HCT116 (cell line): ENCODE measurements at regions not wholly inside any gene's neighbourhood (a gene's known extent, or its start where the extent isn't known, plus 50 kb on each side); places are given as distances from the start of the nearest gene placed in this dataset.

ENCODE experiments used
- ATAC-seq: fragments of 200-7000 bp; cut with Tn5 transposase; 2 replicates; pipeline ENCODE4 v1.9.1; 2020; ENCODE audit warnings: mild to moderate bottlenecking, moderate library complexity
- BruUV-seq: library from RNA; stranded (reverse); fragments of 400-500 nt; replicated peaks from 2 replicates; lab custom pipeline; 2021; lab: Mats Ljungman, UMichigan
- CTCF ChIA-PET: fragments of 300-600 bp; sonication (Branson Sonifier 250); formaldehyde crosslinking; loops from one replicate; lab custom pipeline; 2021; ENCODE audit warnings: antibody characterized with exemption; lab: Charles Lee
- POLR2A ChIA-PET: fragments of 300-600, 350-600 bp; sonication (Branson Sonifier 250); formaldehyde crosslinking; loops from one replicate; lab custom pipeline; 2021; ENCODE audit warnings: antibody characterized with exemption; lab: Charles Lee
- RAD21 ChIA-PET, 2 experiments: fragments of 300-600 bp; sonication (Branson Sonifier 250); formaldehyde crosslinking; loops; one replicate each; lab custom pipeline; 2023; ENCODE audit warnings: low total read pairs in 2 of 2; ENCODE audit not compliant: uncharacterized antibody in 2 of 2, unreplicated experiment in 2 of 2, low non-redundant PET in 1 of 2; lab: Charles Lee
- DNase-seq: peaks from one replicate; pipeline ENCODE4 v3.0.0-alpha.2; 2010; ENCODE audit warnings: low read depth, low spot score
- H2AFZ ChIP-seq: fragments of 200-600 bp; shearing (Covaris generic), sonication (generic); 2 replicates; pipeline ENCODE4 v1.6.1; 2017; ENCODE audit warnings: low read depth, mixed run types, mixed read lengths, antibody characterized with exemption, low read length; ENCODE audit not compliant: poor library complexity, severe bottlenecking
- H3K27ac ChIP-seq: 2 replicates; pipeline ENCODE4 v1.5.1; 2012; ENCODE audit warnings: low read depth, low read length
- H3K27me3 ChIP-seq: fragments of 200-600 bp; sonication (generic); 2 replicates; pipeline ENCODE4 v1.6.1; 2016; ENCODE audit warnings: mixed run types, low read length, mixed read lengths; ENCODE audit not compliant: insufficient read depth
- H3K36me3 ChIP-seq, 2 experiments: fragments of 200-500 bp in 1 of 2; fragments of 200-600 bp in 1 of 2; sonication (Bioruptor generic) in 1 of 2; sonication (generic) in 1 of 2; 2 replicates each; pipeline versions ENCODE4 v1.5.1 to v1.6.1; 2014 to 2016; ENCODE audit warnings: low read length in 2 of 2, inconsistent platforms in 1 of 2, mixed read lengths in 1 of 2, mixed run types in 1 of 2; ENCODE audit not compliant: insufficient read depth in 2 of 2, control insufficient read depth in 1 of 2
- H3K4me1 ChIP-seq, 2 experiments: fragments of 200-600 bp in 1 of 2; sonication (generic) in 1 of 2; 2 replicates each; pipeline versions ENCODE4 v1.5.1 to v1.6.1; 2012 to 2017; ENCODE audit warnings: low read length in 2 of 2, inconsistent platforms in 1 of 2, mild to moderate bottlenecking in 1 of 2, mixed read lengths in 1 of 2, mixed run types in 1 of 2, moderate library complexity in 1 of 2; ENCODE audit not compliant: insufficient read depth in 2 of 2, control insufficient read depth in 1 of 2
- H3K4me2 ChIP-seq: fragments of 200-600 bp; sonication (generic); 2 replicates; pipeline ENCODE4 v1.6.1; 2017; ENCODE audit warnings: mixed run types, low read length, mixed read lengths
- H3K4me3 ChIP-seq, 2 experiments: fragments of 200-600 bp in 1 of 2; sonication (generic) in 1 of 2; replicated peaks in 1 of 2; 2 replicates each; pipeline ENCODE4 v1.5.1; 2011 to 2016; ENCODE audit warnings: low read length in 2 of 2, control low read depth in 1 of 2, low read depth in 1 of 2, mild to moderate bottlenecking in 1 of 2, mixed read lengths in 1 of 2, mixed run types in 1 of 2
- H3K79me2 ChIP-seq: fragments of 200-600 bp; sonication (generic); 2 replicates; pipeline ENCODE4 v1.6.1; 2017; ENCODE audit warnings: mild to moderate bottlenecking, mixed run types, low read length, moderate library complexity, mixed read lengths; ENCODE audit not compliant: insufficient read depth
- H3K9ac ChIP-seq: fragments of 200-600 bp; sonication (generic); 2 replicates; pipeline ENCODE4 v1.6.1; 2016; ENCODE audit warnings: low read length, mixed read lengths
- H3K9me2 ChIP-seq: fragments of 200-600 bp; sonication (generic), shearing (Covaris generic); 2 replicates; pipeline ENCODE4 v1.6.1; 2017; ENCODE audit warnings: mixed run types, mild to moderate bottlenecking, moderate library complexity; ENCODE audit not compliant: insufficient read depth
- H3K9me3 ChIP-seq, 2 experiments: fragments of 200-500 bp in 1 of 2; fragments of 200-600 bp in 1 of 2; sonication (Bioruptor generic) in 1 of 2; sonication (generic) in 1 of 2; 2 replicates each; pipeline ENCODE4 v1.6.1; 2014 to 2017; ENCODE audit warnings: low read length in 2 of 2, mixed read lengths in 2 of 2, inconsistent platforms in 1 of 2, low read depth in 1 of 2, mild to moderate bottlenecking in 1 of 2, mixed run types in 1 of 2, moderate library complexity in 1 of 2; ENCODE audit not compliant: control insufficient read depth in 1 of 2, insufficient read depth in 1 of 2
- H4K20me1 ChIP-seq: fragments of 200-600 bp; sonication (generic), shearing (Covaris generic); 2 replicates; pipeline ENCODE4 v1.6.1; 2017; ENCODE audit warnings: mixed run types, mild to moderate bottlenecking, moderate library complexity; ENCODE audit not compliant: insufficient read depth
- CBX3 ChIP-seq: IDR thresholded peaks from 2 replicates; pipeline ENCODE4 v1.6.1; 2012; ENCODE audit warnings: low read depth
- EZH2phosphoT487 ChIP-seq: fragments of 200-600 bp; IDR thresholded peaks from 2 replicates; pipeline ENCODE4 v1.6.1; 2018; ENCODE audit warnings: antibody characterized with exemption, borderline replicate concordance
- FOSL1 ChIP-seq: IDR thresholded peaks from 2 replicates; pipeline ENCODE4 v1.6.1; 2012; ENCODE audit warnings: low read depth
- RAD21 ChIP-seq: IDR thresholded peaks from 2 replicates; pipeline ENCODE4 v1.6.1; 2012; ENCODE audit warnings: low read depth, mild to moderate bottlenecking
- SRF ChIP-seq: IDR thresholded peaks from 2 replicates; pipeline ENCODE4 v1.6.1; 2012; ENCODE audit warnings: low read depth
- TCF7L2 ChIP-seq: IDR thresholded peaks from 2 replicates; pipeline ENCODE4 v1.7.0; 2011; ENCODE audit warnings: borderline replicate concordance, inconsistent platforms; ENCODE audit not compliant: insufficient read depth, insufficient read length; ENCODE audit errors: extremely low read depth
- intact Hi-C: fragments of 100-400 bp; cut with micrococcal nuclease; formaldehyde crosslinking; loops from 2 replicates; pipeline ENCODE4 v1.10.0; 2022
- TF ChIP-seq, protein P1 (sequence below): IDR thresholded peaks from 2 replicates; pipeline ENCODE4 v1.6.1; 2012
- TF ChIP-seq, protein P2 (sequence below), 3 experiments: fragments of 200-600 bp in 1 of 3; sonication (generic) in 1 of 3; IDR thresholded peaks in 2 of 3; conservative IDR thresholded peaks in 1 of 3; 2 replicates each; pipeline ENCODE4 v1.5.1; 2012 to 2017; ENCODE audit warnings: low read depth in 2 of 3, low read length in 2 of 3, antibody characterized with exemption in 1 of 3, borderline replicate concordance in 1 of 3, control low read depth in 1 of 3, mild to moderate bottlenecking in 1 of 3, mixed read lengths in 1 of 3, mixed run types in 1 of 3, moderate library complexity in 1 of 3; ENCODE audit not compliant: insufficient read depth in 1 of 3

- intact Hi-C loops = no loop called here
- RAD21 ChIA-PET = interaction anchor here in 1 of 2 experiments (1.2 kb wide), 1 partner anchor 336 kb away, joined by 4 read pairs; no protein-coding TSS in a partner anchor
- peak; percentile 28 for DNase-seq
- no TSS peak for BruUV-seq
- Histone ChIP-seq H3K27me3 (no peaks in the 10 kb centered on the region), H4K20me1 (no peaks in the 10 kb centered on the region), H3K27ac (no peak overlapping the region), H3K79me2 (no peaks in the 10 kb centered on the region), H3K9ac (no peak overlapping the region), H3K9me2 (no peaks in the 10 kb centered on the region), H2AFZ (peak overlapping the region; percentile 92), H3K9me3 (no peaks in the 10 kb centered on the region), H3K4me1 (peaks cover 20 to 24% of the 10 kb centered on the region in 2 experiments), H3K4me2 (peak overlapping the region; percentile 15; the same call in 1 of the 2 replicates), H3K36me3 (no peaks in the 10 kb centered on the region), H3K4me3 (no peak overlapping the region)
- CTCF ChIA-PET = interaction anchor here (1.3 kb wide), 2 partner anchors 232 to 234 kb away, joined by 4 to 7 read pairs; no protein-coding TSS in a partner anchor
- TF ChIP-seq TCF7L2 (no peak), RAD21 (peak; percentile 64), CBX3 (no peak), SRF (no peak), FOSL1 (no peak), EZH2phosphoT487 (no peak)
- TF ChIP-seq, protein P1, sequence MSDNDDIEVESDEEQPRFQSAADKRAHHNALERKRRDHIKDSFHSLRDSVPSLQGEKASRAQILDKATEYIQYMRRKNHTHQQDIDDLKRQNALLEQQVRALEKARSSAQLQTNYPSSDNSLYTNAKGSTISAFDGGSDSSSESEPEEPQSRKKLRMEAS = no peak
- TF ChIP-seq, protein P2, sequence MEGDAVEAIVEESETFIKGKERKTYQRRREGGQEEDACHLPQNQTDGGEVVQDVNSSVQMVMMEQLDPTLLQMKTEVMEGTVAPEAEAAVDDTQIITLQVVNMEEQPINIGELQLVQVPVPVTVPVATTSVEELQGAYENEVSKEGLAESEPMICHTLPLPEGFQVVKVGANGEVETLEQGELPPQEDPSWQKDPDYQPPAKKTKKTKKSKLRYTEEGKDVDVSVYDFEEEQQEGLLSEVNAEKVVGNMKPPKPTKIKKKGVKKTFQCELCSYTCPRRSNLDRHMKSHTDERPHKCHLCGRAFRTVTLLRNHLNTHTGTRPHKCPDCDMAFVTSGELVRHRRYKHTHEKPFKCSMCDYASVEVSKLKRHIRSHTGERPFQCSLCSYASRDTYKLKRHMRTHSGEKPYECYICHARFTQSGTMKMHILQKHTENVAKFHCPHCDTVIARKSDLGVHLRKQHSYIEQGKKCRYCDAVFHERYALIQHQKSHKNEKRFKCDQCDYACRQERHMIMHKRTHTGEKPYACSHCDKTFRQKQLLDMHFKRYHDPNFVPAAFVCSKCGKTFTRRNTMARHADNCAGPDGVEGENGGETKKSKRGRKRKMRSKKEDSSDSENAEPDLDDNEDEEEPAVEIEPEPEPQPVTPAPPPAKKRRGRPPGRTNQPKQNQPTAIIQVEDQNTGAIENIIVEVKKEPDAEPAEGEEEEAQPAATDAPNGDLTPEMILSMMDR (IDR thresholded peaks at IDR 0.05 in 2 of 3, conservative IDR thresholded peaks at IDR 0.05 in 1 of 3; ENCODE audit: borderline replicate concordance in 1 of 3, insufficient read depth in 1 of 3, low read depth in 2 of 3, low read length in 2 of 3) = peak; percentile 40 to 44 (median 43); a peak in 5 of 6 replicates
- ATAC-seq = peak; percentile 80
- POLR2A ChIA-PET = interaction anchor here (1.3 kb wide), 1 partner anchor 480 kb away, joined by 4 read pairs; the partner anchor contains the start of gene CETN3
Measured at GRCh38 chr5:89929173-89929572, 480.4 kb downstream of the CETN3 start.
